ENCODE measurements at regions not wholly inside any gene's neighbourhood (a gene's known extent, or its start where the extent isn't known, plus 50 kb on each side); places are given as distances from the start of the nearest gene placed in this dataset.

DNA sequence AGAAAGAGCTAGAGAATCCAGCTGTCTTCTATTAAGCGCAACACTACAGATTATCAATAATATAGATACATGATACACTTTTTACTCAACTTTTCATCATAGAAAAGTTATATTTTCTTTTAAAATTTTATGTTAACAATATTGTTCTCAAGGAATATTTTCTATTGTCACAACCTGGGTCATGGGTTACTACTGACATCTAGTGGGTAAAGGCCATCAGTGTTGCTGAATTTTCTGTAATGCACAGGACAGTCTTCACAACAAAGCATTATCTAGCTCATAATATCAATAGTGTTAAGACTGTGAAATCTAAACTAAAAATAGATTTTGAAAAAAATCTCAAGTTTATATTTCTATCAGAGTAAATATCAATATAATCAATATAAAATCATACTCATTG is 209.8 kb downstream of the ZNF33B start:
- TF ChIP-seq FOXA2 (IDR thresholded peaks at IDR 0.05) (no peak), HNF4A (conservative IDR thresholded peaks at IDR 0.05) (no peak), NR2F2 (IDR thresholded peaks at IDR 0.05) (no peak), YY1 (IDR thresholded peaks at IDR 0.05) (no peak), RXRA (IDR thresholded peaks at IDR 0.05) (no peak), TAF1 (conservative IDR thresholded peaks at IDR 0.05) (no peak), HNF4G (IDR thresholded peaks at IDR 0.05) (no peak), RAD21 (IDR thresholded peaks at IDR 0.05) (peak; percentile 65 to 68), EGR1 (IDR thresholded peaks at IDR 0.05; ENCODE audit: low read depth in 2 of 2) (no peak), FOXA1 (IDR thresholded peaks at IDR 0.05) (no peak)
- TF ChIP-seq, protein P1, sequence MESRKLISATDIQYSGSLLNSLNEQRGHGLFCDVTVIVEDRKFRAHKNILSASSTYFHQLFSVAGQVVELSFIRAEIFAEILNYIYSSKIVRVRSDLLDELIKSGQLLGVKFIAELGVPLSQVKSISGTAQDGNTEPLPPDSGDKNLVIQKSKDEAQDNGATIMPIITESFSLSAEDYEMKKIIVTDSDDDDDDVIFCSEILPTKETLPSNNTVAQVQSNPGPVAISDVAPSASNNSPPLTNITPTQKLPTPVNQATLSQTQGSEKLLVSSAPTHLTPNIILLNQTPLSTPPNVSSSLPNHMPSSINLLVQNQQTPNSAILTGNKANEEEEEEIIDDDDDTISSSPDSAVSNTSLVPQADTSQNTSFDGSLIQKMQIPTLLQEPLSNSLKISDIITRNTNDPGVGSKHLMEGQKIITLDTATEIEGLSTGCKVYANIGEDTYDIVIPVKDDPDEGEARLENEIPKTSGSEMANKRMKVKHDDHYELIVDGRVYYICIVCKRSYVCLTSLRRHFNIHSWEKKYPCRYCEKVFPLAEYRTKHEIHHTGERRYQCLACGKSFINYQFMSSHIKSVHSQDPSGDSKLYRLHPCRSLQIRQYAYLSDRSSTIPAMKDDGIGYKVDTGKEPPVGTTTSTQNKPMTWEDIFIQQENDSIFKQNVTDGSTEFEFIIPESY (IDR thresholded peaks at IDR 0.05): no peak
- TF ChIP-seq, protein P2, sequence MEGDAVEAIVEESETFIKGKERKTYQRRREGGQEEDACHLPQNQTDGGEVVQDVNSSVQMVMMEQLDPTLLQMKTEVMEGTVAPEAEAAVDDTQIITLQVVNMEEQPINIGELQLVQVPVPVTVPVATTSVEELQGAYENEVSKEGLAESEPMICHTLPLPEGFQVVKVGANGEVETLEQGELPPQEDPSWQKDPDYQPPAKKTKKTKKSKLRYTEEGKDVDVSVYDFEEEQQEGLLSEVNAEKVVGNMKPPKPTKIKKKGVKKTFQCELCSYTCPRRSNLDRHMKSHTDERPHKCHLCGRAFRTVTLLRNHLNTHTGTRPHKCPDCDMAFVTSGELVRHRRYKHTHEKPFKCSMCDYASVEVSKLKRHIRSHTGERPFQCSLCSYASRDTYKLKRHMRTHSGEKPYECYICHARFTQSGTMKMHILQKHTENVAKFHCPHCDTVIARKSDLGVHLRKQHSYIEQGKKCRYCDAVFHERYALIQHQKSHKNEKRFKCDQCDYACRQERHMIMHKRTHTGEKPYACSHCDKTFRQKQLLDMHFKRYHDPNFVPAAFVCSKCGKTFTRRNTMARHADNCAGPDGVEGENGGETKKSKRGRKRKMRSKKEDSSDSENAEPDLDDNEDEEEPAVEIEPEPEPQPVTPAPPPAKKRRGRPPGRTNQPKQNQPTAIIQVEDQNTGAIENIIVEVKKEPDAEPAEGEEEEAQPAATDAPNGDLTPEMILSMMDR (IDR thresholded peaks at IDR 0.05; ENCODE audit: low read depth, low read length, missing input control): peak; percentile 34
- TF ChIP-seq, protein P3, sequence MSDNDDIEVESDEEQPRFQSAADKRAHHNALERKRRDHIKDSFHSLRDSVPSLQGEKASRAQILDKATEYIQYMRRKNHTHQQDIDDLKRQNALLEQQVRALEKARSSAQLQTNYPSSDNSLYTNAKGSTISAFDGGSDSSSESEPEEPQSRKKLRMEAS (IDR thresholded peaks at IDR 0.05): no peak
- Histone ChIP-seq H3K9ac (ENCODE audit: low read depth in 1 of 2, low read length in 2 of 2) (no peak overlapping the region), H3K4me3 (ENCODE audit: low read depth in 1 of 3, low read length in 3 of 3) (no peak overlapping the region), H3K36me3 (ENCODE audit: control insufficient read depth in 4 of 4, insufficient read depth in 3 of 4, low read depth in 1 of 4, low read length in 3 of 4) (no peaks in the 10 kb centered on the region), H3K9me3 (ENCODE audit: control insufficient read depth in 4 of 4, low read length in 3 of 4) (no peaks in the 10 kb centered on the region), H3K27me3 (ENCODE audit: control insufficient read depth in 4 of 4, insufficient read depth in 4 of 4, low read length in 3 of 4) (no peaks in the 10 kb centered on the region), H3K27ac (ENCODE audit: low read depth in 1 of 2, low read length in 2 of 2) (no peak overlapping the region), H3K4me1 (ENCODE audit: control insufficient read depth in 4 of 4, insufficient read depth in 4 of 4, low read length in 3 of 4) (no peaks in the 10 kb centered on the region)
- no peak for DNase-seq (ENCODE audit: low spot score)
- WGBS: 70% methylated on average over 1 of the region's 1 CpG

DNA sequence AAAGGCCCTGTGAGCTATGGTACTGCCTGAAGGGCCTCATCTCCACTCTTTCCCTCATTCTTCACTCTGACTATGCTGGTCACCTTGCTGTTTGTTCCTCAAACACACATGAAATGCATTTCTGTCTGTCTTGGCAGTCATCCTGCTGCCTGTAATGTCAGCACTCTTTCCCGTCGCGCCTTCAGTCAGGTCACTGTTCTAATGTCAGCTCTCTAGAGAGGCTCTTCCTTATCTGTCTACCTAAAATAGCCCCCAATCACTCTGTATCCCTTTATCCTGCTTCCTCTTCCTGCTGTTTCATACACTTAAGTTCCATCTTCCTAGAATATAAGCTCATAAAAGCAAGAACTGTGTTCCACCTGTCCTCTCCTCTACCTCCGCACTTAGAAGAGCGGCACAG is 215.5 kb downstream of the ZNF33B start:
- Histone ChIP-seq H3K4me1 (ENCODE audit: control insufficient read depth in 4 of 4, insufficient read depth in 4 of 4, low read length in 3 of 4) (no peaks in the 10 kb centered on the region), H3K9ac (ENCODE audit: low read depth in 1 of 2, low read length in 2 of 2) (no peak overlapping the region), H3K4me3 (ENCODE audit: low read depth in 1 of 3, low read length in 3 of 3) (no peak overlapping the region), H3K36me3 (ENCODE audit: control insufficient read depth in 4 of 4, insufficient read depth in 3 of 4, low read depth in 1 of 4, low read length in 3 of 4) (no peaks in the 10 kb centered on the region), H3K9me3 (ENCODE audit: control insufficient read depth in 4 of 4, low read length in 3 of 4) (no peaks in the 10 kb centered on the region), H3K27ac (ENCODE audit: low read depth in 1 of 2, low read length in 2 of 2) (no peak overlapping the region), H3K27me3 (ENCODE audit: control insufficient read depth in 4 of 4, insufficient read depth in 4 of 4, low read length in 3 of 4) (no peaks in the 10 kb centered on the region)
- TF ChIP-seq JUND (IDR thresholded peaks at IDR 0.05) (no peak), RXRA (IDR thresholded peaks at IDR 0.05) (no peak), HNF4G (IDR thresholded peaks at IDR 0.05) (no peak), TAF1 (conservative IDR thresholded peaks at IDR 0.05) (no peak), GABPA (IDR thresholded peaks at IDR 0.05 in 1 of 2, conservative IDR thresholded peaks at IDR 0.05 in 1 of 2) (no peak), FOXA1 (IDR thresholded peaks at IDR 0.05) (no peak)
- TF ChIP-seq, protein P3 (IDR thresholded peaks at IDR 0.05): no peak
- TF ChIP-seq, protein P4, sequence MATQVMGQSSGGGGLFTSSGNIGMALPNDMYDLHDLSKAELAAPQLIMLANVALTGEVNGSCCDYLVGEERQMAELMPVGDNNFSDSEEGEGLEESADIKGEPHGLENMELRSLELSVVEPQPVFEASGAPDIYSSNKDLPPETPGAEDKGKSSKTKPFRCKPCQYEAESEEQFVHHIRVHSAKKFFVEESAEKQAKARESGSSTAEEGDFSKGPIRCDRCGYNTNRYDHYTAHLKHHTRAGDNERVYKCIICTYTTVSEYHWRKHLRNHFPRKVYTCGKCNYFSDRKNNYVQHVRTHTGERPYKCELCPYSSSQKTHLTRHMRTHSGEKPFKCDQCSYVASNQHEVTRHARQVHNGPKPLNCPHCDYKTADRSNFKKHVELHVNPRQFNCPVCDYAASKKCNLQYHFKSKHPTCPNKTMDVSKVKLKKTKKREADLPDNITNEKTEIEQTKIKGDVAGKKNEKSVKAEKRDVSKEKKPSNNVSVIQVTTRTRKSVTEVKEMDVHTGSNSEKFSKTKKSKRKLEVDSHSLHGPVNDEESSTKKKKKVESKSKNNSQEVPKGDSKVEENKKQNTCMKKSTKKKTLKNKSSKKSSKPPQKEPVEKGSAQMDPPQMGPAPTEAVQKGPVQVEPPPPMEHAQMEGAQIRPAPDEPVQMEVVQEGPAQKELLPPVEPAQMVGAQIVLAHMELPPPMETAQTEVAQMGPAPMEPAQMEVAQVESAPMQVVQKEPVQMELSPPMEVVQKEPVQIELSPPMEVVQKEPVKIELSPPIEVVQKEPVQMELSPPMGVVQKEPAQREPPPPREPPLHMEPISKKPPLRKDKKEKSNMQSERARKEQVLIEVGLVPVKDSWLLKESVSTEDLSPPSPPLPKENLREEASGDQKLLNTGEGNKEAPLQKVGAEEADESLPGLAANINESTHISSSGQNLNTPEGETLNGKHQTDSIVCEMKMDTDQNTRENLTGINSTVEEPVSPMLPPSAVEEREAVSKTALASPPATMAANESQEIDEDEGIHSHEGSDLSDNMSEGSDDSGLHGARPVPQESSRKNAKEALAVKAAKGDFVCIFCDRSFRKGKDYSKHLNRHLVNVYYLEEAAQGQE (IDR thresholded peaks at IDR 0.05): no peak
- TF ChIP-seq, protein P5, sequence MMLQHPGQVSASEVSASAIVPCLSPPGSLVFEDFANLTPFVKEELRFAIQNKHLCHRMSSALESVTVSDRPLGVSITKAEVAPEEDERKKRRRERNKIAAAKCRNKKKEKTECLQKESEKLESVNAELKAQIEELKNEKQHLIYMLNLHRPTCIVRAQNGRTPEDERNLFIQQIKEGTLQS (IDR thresholded peaks at IDR 0.05): no peak
- 87% methylated on average over 5 of the region's 5 CpGs for WGBS
- DNase-seq (ENCODE audit: low spot score): no peak

Measured in liver (tissue), 8 donors.